ENCODE measurements at regions not wholly inside any gene's neighbourhood (a gene's known extent, or its start where the extent isn't known, plus 50 kb on each side); places are given as distances from the start of the nearest gene placed in this dataset.

DNA sequence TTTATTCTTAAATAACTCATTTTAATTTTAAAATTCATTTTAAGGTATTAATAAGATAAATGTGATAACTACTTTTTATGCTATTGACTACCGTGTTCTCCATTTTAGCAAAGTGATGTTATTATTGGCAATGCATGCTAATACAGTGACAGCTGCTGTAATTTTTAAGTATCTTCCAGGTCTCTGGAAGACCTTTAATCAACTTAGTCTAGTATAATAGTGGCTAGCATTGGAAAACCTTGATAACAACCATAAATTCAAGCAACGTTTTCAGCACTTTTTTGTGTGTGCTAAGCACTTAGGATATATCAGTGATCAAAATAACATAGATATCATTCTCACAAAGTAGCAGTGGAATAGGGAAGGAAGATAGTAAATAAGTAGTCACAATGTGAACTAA, 230.9 kb upstream of the MAGI2 start:
- no peak for ATAC-seq (ENCODE audit: low read depth)
- POLR2A ChIA-PET, result no interaction called here
- no CpG with 5 or more reads among the region's 2 CpGs for WGBS (ENCODE audit: insufficient coverage)
- Histone ChIP-seq H3K27me3 (replicated peaks in 1 of 4; ENCODE audit: control extremely low read depth in 1 of 4, control insufficient read depth in 3 of 4, insufficient read depth in 4 of 4, low read length in 3 of 4) (no peaks in the 10 kb centered on the region), H3K4me1 (ENCODE audit: control insufficient read depth in 2 of 2, insufficient read depth in 2 of 2, low read length in 2 of 2) (no peaks in the 10 kb centered on the region), H2AFZ (ENCODE audit: insufficient read depth, low read depth, low read length, poor library complexity, severe bottlenecking) (no peak overlapping the region), H3K79me2 (ENCODE audit: control insufficient read depth, insufficient read depth, low read length) (no peaks in the 10 kb centered on the region), H4K20me1 (ENCODE audit: control insufficient read depth, insufficient read depth, low read length, poor library complexity, severe bottlenecking) (no peaks in the 10 kb centered on the region), H3K9me3 (ENCODE audit: control extremely low read depth in 1 of 3, control insufficient read depth in 2 of 3, insufficient read depth in 1 of 3, low read length in 2 of 3) (no peaks in the 10 kb centered on the region), H3K27ac (ENCODE audit: low read length in 2 of 2) (no peak overlapping the region), H3K4me3 (ENCODE audit: control extremely low read depth in 1 of 5, extremely low read depth in 1 of 5, insufficient read depth in 1 of 5, low read depth in 2 of 5, low read length in 4 of 5) (no peak overlapping the region), H3K36me3 (replicated peaks in 1 of 2; ENCODE audit: control extremely low read depth in 1 of 2, control insufficient read depth in 1 of 2, extremely low read depth in 1 of 2, insufficient read depth in 2 of 2, low read length in 1 of 2) (no peaks in the 10 kb centered on the region), H3K4me2 (replicated peaks; ENCODE audit: low read depth, low read length, poor library complexity, severe bottlenecking) (no peak overlapping the region), H3K9ac (ENCODE audit: low read length) (no peak overlapping the region)
- no peaks in the 10 kb centered on the region for H3K9me3 Mint-ChIP-seq (ENCODE audit: insufficient read depth)
- no peaks in the 10 kb centered on the region for H3K27me3 Mint-ChIP-seq
- CTCF ChIA-PET, result no interaction called here
- no peak overlapping the region for H3K4me3 Mint-ChIP-seq
- intact Hi-C loops (cut with micrococcal nuclease), result no loop called here
- DNase-seq, result no peak
- H3K4me1 Mint-ChIP-seq, result no peaks in the 10 kb centered on the region
- no peak overlapping the region for H3K27ac Mint-ChIP-seq
- no peak for TF ChIP-seq EZH2 (IDR thresholded peaks at IDR 0.05; ENCODE audit: borderline replicate concordance, insufficient read depth, low read depth, low read length, poor library complexity, severe bottlenecking)
- TF ChIP-seq, protein P1, sequence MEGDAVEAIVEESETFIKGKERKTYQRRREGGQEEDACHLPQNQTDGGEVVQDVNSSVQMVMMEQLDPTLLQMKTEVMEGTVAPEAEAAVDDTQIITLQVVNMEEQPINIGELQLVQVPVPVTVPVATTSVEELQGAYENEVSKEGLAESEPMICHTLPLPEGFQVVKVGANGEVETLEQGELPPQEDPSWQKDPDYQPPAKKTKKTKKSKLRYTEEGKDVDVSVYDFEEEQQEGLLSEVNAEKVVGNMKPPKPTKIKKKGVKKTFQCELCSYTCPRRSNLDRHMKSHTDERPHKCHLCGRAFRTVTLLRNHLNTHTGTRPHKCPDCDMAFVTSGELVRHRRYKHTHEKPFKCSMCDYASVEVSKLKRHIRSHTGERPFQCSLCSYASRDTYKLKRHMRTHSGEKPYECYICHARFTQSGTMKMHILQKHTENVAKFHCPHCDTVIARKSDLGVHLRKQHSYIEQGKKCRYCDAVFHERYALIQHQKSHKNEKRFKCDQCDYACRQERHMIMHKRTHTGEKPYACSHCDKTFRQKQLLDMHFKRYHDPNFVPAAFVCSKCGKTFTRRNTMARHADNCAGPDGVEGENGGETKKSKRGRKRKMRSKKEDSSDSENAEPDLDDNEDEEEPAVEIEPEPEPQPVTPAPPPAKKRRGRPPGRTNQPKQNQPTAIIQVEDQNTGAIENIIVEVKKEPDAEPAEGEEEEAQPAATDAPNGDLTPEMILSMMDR (IDR thresholded peaks at IDR 0.05), result no peak

- TF ChIP-seq, protein P1 (IDR thresholded peaks at IDR 0.05), result no peak
- no peak for TF ChIP-seq EZH2 (IDR thresholded peaks at IDR 0.05; ENCODE audit: borderline replicate concordance, insufficient read depth, low read depth, low read length, poor library complexity, severe bottlenecking)
- Histone ChIP-seq H3K9ac (ENCODE audit: low read length) (no peak overlapping the region), H3K4me3 (ENCODE audit: control extremely low read depth in 1 of 5, extremely low read depth in 1 of 5, insufficient read depth in 1 of 5, low read depth in 2 of 5, low read length in 4 of 5) (no peak overlapping the region), H2AFZ (ENCODE audit: insufficient read depth, low read depth, low read length, poor library complexity, severe bottlenecking) (no peak overlapping the region), H3K36me3 (replicated peaks in 1 of 2; ENCODE audit: control extremely low read depth in 1 of 2, control insufficient read depth in 1 of 2, extremely low read depth in 1 of 2, insufficient read depth in 2 of 2, low read length in 1 of 2) (no peaks in the 10 kb centered on the region), H3K9me3 (ENCODE audit: control extremely low read depth in 1 of 3, control insufficient read depth in 2 of 3, insufficient read depth in 1 of 3, low read length in 2 of 3) (no peaks in the 10 kb centered on the region), H3K27me3 (replicated peaks in 1 of 4; ENCODE audit: control extremely low read depth in 1 of 4, control insufficient read depth in 3 of 4, insufficient read depth in 4 of 4, low read length in 3 of 4) (no peaks in the 10 kb centered on the region), H3K4me2 (replicated peaks; ENCODE audit: low read depth, low read length, poor library complexity, severe bottlenecking) (no peak overlapping the region), H3K79me2 (ENCODE audit: control insufficient read depth, insufficient read depth, low read length) (no peaks in the 10 kb centered on the region), H3K4me1 (ENCODE audit: control insufficient read depth in 2 of 2, insufficient read depth in 2 of 2, low read length in 2 of 2) (no peaks in the 10 kb centered on the region), H3K27ac (ENCODE audit: low read length in 2 of 2) (no peak overlapping the region), H4K20me1 (ENCODE audit: control insufficient read depth, insufficient read depth, low read length, poor library complexity, severe bottlenecking) (no peaks in the 10 kb centered on the region)
- no peaks in the 10 kb centered on the region for H3K27me3 Mint-ChIP-seq
- DNase-seq, result no peak
- no peaks in the 10 kb centered on the region for H3K9me3 Mint-ChIP-seq (ENCODE audit: insufficient read depth)
- ChIA-PET POLR2A (no interaction called here), CTCF (no interaction called here)
- intact Hi-C loops (cut with micrococcal nuclease), result no loop called here
- ATAC-seq (ENCODE audit: low read depth), result no peak
- WGBS (ENCODE audit: insufficient coverage), result no CpG with 5 or more reads among the region's 1 CpG
- H3K27ac Mint-ChIP-seq, result no peak overlapping the region
- no peak overlapping the region for H3K4me3 Mint-ChIP-seq
- H3K4me1 Mint-ChIP-seq, result no peaks in the 10 kb centered on the region
These were observed 230.4 kb upstream of the MAGI2 start for GRCh38 chr7:79683916-79684315.

All from B cell (primary cell).